Eye (tissue), 1 donor: ENCODE measurements at regions not wholly inside any gene's neighbourhood (a gene's known extent, or its start where the extent isn't known, plus 50 kb on each side); places are given as distances from the start of the nearest gene placed in this dataset.

Source experiments
- DNase-seq: peaks from one replicate; pipeline ENCODE4 v3.0.0-alpha.2; 2015

DNA sequence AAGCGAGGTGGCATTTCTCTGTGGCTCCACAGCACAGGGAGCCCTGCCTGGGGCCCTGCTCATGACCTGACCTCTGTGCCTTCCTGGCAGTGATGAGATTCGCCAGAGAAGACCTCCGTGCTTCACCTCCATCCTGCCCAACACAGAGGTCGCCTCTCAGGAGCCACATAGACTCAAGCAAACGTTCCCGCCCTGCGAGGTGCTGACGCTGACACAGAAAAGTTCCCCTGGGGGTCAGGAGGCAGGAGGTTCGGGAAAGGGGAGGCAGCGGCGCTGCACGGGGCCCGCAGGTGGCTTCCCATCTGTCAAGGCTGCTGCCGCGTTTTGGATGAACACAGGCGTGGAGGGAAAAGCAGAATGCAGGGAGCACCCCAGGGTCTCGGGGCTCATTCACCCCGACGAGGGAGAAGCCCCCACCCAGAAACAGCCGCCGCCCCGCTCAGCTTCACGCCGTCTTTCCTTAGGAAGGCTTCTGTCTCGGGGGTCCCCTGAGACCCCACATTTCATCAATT lies 579.6 kb upstream of the SALL3 start:
- DNase-seq, result no peak

DNA sequence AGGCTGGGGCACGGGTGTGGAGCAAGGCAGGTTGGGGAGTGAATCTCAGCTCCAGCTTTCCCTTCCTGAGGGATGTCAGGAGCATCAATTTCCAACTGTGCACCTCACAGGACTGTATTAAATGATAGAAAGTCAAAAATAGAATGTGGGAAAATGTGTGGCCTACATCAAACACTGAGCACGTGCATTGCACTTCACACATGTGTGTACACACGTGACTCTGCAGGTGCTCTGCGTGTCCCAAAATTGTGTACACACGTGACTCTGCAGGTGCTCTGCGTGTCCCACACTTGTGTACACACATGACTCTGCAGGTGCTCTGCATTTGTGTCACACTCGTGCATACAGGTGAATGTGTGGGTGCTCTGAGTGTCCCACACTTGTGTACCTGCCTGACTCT lies 577.2 kb upstream of the SALL3 start:
- DNase-seq, result no peak

DNA sequence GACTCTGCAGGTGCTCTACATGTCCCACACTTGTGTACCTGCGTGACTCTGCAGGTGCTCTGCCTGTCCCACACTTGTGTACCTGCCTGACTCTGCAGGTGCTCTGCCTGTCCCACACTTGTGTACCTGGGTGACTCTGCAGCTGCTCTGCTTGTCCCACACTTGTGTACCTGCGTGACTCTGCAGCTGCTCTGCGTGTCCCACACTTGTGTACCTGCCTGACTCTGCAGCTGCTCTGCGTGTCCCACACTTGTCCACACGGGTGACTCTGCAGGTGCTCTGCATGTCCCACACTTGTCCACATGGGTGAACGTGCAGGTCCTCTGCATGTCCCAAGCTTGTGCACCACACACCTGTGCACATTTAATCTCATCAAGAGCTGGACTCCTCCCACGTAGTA lies 576.7 kb upstream of the SALL3 start:
- DNase-seq, result no peak

DNA sequence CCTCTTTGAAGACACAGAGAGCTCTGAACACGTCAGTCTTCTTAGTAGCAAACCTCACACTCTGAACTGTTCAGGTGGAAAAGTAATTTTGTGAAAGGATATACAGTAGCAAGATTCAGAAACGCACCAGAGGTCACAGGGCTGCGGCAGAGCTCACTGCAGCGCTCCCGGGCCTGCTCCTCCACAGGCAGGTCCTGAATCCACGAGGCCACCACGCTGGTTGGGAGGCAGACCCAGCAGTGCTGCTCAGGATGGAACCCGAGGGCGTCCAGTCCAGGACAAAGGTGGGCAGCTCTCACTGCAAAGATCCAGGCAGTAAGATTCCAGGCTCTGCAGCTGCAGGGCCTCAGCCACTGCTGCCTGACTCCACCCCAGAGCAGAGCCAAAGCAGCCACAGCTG lies 576.2 kb upstream of the SALL3 start:
- DNase-seq, result no peak

DNA sequence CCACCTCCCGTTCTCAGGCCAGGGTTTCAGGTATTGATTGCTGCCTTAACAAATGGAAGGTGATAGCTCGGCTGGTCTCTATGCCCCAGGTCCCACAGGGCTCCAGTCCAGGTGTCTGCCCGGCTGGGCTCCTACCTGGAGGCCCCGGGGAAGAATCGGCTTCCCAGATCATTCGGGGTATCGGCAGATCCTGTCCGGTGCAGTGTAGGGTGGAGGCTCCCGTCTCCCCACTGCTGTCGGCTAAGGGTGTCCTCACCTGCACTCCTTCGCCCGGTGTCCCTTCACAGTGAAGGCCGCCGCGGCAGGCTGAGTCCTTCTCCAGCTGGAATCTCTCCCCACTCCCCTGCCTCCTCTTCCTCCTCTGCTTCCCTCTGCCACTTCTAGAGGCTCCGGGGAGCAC lies 573.9 kb upstream of the SALL3 start:
- DNase-seq, result no peak

DNA sequence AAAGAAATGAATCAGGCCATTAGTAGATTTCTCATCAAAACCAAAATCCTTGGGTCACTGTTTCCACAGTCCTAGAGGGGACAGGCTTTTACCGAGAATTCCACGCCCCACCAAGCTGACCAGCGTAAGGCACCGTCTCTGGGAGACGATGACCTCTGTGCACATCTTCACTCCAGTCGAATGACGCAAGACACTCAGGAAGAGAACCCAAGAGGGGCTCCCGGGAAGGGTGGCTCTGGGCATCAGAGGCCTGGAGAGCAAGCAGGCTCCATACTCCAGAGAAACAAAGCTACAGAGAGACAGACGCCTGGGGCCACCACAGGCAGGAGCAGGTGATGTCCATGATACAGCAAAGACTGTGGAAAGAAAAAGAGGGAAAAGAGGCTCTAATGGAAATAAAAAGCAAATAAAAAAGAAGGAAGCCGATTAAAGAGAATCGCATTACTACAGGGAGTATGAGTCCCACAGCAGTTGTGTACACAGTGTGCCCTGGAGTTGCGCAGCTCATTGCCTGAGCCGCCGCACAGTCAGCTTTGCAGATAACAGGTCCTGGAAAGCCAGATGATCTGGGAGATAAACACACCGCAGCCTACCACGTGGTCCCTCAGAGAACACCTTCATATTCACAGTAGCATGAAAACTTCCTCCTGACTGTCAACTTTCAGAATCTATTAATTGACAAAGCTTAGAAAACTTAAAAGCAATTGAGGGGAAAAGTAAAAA lies 572.7 kb upstream of the SALL3 start:
- DNase-seq, result no peak

DNA sequence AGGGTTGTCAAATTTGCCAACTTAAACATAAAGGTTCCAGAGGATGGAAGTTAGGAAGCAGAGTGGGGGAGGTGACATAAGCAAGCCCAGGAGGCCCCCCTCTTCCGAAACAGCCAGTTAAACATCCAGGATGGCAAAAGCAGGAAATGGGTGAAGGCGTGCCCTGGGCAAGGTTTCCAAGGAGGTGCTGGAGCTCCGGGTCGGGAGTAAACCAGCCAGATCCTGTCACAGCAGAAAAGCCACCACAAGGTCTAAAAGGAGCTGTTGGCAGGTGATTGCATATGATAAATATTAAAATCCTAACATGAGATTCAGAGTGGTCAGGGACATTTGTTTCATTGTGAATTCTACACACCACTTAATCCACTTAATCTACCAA lies 572.2 kb upstream of the SALL3 start:
- DNase-seq, result no peak

DNA sequence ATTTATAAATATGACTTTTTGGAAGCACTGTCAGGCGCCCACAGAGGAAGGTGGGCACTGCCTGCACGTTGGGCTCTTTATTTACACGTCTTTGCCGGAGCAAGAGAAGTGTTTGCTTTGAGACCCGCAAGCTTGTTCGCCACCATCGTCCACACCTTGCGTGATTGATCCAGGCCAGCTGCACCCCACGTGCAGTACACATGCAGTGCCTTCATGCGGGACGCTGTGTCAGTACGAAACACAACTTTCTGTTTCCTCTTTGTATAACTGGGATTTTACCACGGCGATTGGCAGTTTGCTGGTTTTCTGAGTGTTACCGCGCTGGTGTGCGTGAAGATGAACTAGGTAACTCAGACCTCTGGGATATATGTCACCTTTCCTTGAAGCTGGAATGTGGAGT lies 571.0 kb upstream of the SALL3 start:
- no peak for DNase-seq

DNA sequence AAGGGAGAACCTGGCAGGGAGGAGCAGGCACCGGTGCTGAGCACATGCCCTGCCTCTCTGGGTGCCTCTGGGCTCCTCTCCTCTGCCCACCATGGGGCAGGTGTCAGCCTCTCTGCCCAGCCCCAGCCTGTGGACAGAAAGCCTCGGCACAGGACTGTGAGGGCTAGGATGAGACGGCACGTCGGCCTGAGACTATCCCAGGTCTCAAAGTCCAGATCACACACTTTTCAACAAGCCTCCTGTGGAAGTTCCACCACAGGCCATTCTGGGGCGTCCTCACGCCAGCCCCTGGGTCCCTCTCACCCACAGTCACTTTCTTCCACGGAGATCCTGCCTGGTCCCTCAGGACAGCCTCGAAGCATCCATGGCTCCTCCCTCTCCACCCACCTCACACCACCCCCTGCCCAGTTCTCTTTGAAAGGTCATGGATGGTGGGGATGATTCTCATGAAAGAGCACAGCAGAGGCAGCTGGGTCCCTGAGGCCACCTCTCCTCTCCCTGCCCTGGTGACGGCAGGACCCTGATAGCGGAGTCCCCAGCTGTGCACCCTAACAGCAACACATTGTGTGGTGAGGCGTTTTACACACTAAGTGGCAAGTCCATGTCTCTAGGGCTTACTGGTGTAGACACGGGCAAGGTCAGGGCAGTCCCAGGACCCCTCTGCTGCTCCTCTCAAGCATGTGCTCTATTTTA lies 569.4 kb upstream of the SALL3 start:
- DNase-seq, result peak; percentile 43

DNA sequence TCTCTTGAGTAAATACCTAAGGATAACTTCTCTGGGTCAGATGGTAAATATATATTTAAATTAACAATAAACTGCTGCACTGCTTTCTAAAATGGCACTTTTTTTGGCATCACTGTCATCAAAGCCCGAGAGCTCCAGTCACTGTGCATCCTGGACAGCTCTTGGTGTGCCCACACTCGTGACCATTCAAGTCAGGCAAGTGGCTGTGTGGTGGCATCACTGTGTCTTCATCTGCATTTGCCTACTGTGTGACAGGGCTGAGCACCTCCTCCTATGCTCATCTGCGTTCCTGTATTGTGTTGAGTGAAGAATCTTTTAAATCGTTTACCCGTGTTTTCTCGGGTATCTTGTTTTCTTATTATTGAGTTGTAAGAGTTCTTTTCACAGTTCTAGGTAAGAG lies 568.1 kb upstream of the SALL3 start:
- no peak for DNase-seq

DNA sequence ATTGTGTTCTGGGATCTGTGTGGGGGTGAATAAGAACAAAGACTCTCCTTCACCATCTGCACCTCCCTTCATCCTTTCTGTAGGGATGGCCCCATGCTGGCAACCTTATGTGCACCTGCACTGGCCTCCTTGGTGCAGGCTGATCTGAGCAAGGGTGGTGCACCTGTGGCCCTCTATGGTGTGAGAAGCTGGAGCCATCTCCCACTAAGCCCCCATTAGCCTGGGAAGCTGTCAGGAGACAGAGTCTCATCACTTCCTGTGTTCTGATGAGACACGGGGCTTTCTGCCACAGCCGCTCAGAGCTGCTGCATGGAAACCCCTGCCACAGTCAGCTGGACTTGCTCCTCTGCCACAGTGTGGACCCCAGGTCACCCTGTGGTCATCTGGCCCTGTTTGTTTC lies 565.3 kb upstream of the SALL3 start:
- no peak for DNase-seq

DNA sequence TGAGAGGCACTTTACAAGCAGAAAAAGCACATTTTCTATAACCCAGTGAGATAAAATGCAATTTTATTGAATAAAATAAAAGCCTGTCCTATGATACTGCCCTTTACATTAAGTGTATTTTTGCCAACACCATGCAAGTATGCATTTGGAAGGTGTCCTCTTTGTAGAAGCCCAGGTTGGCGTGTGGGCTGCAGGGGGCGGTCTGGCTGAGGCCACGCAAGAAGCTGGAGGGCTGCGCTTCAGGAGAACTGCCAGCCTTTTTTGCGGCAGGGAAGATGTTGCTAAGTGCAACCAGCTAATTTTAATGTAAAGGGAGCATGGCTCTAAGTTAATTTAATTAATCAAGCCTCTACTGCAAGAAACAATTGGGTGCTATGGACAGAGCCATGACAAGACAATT lies 562.8 kb upstream of the SALL3 start:
- no peak for DNase-seq

DNA sequence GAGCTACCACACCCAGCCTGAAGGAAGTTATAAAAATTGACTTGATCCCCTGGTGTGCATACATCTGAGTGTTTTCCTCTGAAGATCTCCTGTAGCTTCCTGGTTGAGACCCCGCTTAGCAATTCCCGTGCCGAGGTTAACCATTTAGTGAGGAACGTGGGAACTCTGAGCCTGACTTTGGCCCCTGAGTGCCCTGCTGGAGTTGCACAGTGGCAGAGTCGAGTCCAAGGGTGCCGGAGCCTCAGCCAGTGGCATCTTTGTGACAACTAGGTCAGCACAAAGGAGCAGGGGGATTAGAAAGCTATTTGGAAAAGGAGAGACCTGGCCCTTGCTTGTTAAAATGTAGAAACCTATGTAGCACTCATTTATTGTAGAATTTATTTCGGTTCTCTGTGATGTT lies 561.2 kb upstream of the SALL3 start:
- no peak for DNase-seq

DNA sequence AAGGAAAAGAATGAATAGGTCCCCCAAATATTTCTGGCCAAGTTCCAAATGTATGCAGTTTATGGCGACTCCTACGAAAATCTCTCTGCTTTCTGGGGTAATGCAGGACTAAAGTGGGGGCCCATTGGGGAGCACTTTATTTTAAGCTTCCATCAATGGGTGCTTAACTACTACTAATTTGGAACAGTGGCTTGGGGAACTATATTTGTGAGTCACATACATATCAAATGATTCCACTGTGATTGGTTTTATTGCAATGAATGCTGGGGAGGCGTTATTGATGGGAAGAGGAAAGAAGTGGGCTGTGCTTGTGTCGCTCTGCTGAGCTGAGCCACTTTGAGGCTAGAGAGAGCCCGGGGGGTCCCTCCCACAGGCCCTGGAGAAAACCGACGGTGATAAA lies 560.4 kb upstream of the SALL3 start:
- no peak for DNase-seq

DNA sequence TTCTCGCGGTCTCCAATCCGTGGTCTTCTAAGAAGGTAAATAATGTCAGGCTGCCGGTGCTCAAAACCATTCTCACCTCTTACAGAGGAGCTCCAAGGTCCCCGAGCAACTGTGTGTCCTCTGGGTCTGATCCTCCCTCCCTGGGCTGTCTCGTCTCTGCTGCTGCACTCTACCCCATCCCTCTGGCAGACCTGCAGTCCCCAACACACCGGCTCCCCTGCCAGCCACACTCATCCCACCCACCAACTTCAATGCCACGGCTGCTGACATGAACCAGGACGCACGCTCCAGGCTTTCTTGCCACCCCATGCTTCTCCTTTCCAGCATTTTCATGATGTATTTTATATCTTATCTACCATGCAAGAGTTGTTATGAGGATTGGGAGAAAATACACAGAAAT lies 559.5 kb upstream of the SALL3 start:
- no peak for DNase-seq

DNA sequence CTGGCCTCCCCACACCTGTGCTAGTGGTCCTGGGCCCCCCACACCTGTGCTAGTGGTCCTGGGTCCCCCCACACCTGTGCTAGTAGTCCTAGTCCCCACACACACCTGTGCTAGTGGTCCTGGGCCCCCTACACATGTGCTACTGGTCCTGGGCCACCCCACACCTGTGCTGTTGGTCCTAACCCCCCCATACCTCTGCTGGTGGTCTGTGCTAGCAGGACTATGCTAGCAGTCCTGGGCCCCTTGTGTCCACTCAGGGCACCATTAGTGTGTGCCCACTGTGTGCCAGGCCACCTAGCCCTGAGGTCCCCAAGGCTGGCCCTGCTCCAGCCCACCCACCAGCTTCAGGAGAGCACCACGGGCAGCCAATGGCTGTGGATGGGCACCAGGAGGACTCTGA lies 558.2 kb upstream of the SALL3 start:
- no peak for DNase-seq

DNA sequence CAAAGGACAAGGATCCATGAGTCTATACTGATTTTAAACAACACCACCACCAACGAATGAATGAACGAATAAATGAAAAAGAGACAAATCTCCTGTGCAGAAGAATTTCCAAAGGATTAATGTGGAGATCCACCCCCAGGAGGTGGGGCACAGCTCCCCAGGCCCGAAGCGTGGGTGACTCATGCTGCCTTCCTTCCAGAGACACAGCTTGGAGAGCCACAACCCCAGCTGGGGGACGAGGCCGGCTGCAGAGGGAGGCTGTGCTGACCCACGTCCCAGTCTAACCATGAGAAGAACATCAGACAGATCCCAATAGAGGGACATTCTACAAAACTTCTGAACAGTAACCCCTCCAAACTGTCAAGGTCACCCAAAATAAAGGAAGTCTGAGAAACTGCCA lies 557.3 kb upstream of the SALL3 start:
- DNase-seq, result no peak

DNA sequence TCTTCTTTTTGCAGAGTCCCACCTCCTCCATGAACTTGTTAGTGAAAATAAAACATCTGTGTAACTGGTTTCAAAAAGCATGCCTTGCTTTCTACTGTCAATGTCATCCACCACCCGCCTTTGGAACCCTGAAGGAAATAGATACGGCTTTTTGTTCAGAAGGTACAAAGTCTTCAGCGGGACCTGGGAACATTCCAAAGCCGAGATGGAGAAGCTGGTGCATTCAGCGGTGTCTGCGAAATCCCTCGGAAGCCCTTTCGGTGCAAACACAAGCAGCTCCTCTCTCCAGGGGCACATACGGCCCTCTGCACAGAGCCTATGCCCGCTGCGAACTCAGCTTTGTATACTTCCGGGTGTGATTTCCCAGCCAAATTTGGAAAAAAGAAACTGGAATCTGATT lies 555.8 kb upstream of the SALL3 start:
- no peak for DNase-seq

DNA sequence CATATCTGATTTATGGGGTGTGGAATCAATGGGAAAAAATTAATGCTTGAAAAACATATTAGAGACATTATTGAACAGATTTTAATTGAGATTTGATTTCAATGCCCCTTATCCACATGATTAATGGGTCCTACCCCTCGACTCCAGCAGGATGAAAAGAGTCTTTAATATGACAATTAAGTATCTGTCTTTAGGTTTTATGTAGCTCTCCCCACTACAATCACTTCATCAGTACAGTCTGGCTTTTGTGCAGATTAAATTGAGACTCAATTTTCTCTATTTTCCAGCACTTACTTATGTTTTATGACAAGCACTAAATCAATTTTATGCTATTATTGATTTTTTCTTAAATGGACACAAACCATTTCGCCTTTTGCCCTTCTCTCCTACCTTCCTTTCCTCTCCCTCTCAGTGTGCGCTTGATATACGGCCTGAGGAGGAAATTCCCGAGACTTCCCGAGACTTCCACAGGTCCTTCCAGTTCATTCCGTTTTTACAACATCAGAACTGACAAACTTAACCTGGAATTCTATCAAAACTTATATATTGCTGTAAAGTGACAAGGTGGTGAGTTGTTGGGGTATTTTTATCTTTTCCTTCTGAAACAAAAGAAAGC lies 555.1 kb upstream of the SALL3 start:
- no peak for DNase-seq

DNA sequence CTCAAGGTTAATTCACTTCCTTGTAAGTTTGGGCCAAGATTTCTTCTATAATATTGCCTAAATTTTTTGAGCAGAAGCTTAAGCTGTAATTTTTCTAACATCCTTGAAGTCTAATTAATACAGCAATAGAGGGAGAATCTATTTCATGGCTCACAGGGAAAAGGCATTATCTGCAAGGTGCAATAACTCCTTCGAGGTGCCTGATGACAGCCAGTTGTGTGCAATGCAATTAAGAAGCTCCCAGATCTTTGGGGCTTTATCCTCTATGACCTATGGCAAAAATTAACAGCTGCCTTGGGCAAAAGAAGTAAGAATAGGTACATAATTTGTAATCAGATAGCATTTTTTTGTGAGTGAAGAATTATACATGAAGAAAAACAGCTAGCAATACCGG lies 554.6 kb upstream of the SALL3 start:
- no peak for DNase-seq

DNA sequence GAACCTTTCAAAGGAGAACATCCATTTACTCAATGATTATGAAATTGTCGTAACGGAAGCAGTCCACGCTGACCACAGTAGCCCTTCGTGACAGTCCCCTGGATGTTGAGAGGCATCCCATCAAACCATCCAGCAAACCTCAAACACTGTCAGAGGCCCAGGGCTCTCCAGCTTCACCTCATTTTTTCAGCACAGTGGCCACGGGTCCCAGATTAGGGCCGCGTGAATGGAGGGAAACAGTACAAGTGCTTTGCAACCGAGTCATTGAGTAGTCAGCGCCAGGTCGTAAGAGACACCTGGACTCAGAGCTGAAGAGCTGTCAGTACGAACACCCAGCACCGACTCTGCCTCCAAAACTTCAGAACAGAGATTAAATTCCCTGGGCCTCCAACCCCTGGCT lies 552.5 kb upstream of the SALL3 start:
- no peak for DNase-seq

DNA sequence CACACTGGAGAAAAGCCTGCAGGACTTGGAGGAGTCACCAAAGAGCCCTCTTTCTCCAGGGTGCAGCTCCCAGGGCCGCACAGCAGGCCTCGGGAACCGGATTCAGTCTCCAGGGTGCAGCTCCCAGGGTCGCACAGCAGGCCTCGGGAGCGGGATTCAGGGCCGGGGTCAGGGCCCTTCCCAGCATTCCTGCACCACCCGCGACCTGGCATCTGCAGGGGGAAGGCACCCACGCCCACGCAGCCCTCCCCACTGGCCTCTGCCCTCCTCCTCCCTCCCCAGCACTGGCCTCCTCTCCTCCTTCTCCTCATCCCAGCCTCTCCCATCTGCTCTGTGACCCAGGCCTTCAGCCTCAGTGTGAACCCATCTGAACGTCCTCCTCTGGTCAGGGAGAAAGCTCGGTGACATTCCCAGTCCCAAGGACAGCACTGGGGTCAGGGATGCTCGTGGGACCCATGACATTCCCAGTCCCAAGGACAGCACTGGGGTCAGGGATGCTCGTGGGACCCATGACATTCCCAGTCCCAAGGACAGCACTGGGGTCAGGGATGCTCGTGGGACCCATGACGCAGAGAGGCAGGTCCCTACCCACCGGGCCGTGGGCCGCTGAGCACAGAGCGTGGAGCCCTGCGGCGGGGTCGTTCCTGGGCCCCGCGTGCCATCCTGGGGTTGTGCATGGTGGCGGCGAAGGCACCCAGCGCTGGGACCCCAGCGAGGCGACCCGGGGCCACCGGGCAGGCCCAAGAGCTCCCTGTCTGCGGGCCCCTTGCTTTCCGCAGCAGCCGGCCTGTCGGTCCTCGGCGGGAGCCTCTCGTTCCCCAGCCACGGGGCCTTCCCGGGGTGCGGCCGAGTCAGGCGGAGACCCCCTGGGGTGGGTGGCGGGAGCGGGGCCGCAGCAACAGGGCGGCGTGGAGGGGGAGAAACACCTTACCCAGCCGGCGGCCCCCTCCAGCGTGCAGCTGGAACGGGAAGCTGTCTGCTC lies 550.2 kb upstream of the SALL3 start:
- no peak for DNase-seq

DNA sequence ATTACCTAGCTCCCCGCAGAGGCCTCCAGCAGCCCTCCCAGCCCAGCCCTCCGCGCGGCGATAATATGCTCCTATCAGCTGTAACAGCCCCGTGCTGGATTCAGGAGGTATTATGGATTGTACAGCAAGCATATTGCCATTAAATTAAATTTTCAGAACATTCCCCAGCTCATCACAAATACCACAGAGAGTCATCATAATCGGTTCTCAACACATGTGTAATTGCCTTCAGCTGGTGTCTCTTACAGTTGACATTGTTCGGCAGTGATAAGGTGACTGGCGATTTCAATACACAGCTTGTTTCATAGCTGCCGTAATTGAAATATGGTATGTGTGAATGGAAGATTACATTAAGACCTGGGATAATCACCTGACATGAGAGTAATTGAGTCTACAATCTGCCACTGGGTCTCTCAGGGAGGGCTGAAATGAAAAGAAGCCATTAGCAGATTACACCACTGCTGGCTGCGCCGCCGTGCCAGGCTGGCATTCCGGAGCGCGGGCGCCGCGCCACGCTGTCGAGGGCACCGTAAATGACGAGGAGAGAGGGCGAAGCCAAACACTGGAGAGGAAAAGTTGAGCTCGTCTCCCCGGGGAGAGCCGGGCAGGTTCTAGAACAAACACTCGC lies 549.4 kb upstream of the SALL3 start:
- no peak for DNase-seq
